NB4 (cell line): ENCODE measurements at regions not wholly inside any gene's neighbourhood (a gene's known extent, or its start where the extent isn't known, plus 50 kb on each side); places are given as distances from the start of the nearest gene placed in this dataset.

Experiments
- POLR2A ChIP-seq: IDR thresholded peaks from 2 replicates; pipeline ENCODE4 v1.6.1; 2011; ENCODE audit warnings: mild to moderate bottlenecking; ENCODE audit not compliant: insufficient read length; ENCODE audit errors: extremely low read depth
- TF ChIP-seq, protein P1 (sequence below): IDR thresholded peaks from one replicate; pipeline ENCODE4 v1.5.1; 2012; ENCODE audit warnings: low read depth, low read length
- TF ChIP-seq, protein P2 (sequence below): IDR thresholded peaks from 2 replicates; pipeline ENCODE4 v1.6.1; 2011; ENCODE audit warnings: low read depth, low read length

DNA sequence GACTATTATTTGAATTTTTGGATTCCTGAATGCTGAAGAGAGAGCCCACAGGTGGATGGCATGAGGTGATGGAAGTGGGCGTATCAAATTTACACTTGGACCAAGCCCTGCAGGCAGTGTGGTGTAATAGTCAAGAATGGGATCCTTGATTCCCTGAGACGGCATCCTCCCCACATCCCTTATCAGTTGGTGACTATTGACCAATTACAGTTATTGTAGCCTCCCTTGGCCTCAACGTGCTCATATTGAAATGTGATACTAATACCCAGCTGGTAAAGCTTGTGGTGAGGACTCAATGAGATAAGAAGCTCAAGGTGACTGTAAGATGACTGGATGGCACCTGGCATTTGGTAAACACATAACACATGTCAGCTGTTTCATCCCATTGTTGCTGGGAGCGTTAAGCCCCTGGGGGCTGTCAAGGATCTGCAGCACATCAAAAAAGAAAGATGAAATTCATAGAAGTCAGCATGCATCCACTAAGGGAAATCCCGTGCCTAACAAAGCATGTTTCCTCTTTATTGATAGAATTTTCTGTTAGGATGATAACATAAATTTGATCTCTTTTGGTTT, 65.6 kb upstream of the IRX2 start:
- TF ChIP-seq, protein P1, sequence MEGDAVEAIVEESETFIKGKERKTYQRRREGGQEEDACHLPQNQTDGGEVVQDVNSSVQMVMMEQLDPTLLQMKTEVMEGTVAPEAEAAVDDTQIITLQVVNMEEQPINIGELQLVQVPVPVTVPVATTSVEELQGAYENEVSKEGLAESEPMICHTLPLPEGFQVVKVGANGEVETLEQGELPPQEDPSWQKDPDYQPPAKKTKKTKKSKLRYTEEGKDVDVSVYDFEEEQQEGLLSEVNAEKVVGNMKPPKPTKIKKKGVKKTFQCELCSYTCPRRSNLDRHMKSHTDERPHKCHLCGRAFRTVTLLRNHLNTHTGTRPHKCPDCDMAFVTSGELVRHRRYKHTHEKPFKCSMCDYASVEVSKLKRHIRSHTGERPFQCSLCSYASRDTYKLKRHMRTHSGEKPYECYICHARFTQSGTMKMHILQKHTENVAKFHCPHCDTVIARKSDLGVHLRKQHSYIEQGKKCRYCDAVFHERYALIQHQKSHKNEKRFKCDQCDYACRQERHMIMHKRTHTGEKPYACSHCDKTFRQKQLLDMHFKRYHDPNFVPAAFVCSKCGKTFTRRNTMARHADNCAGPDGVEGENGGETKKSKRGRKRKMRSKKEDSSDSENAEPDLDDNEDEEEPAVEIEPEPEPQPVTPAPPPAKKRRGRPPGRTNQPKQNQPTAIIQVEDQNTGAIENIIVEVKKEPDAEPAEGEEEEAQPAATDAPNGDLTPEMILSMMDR = no peak
- no peak for TF ChIP-seq POLR2A
- TF ChIP-seq, protein P2, sequence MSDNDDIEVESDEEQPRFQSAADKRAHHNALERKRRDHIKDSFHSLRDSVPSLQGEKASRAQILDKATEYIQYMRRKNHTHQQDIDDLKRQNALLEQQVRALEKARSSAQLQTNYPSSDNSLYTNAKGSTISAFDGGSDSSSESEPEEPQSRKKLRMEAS = no peak
